Mesothelial cell of epicardium (in vitro differentiated cells): ENCODE measurements at regions not wholly inside any gene's neighbourhood (a gene's known extent, or its start where the extent isn't known, plus 50 kb on each side); places are given as distances from the start of the nearest gene placed in this dataset.
A peak's percentile ranks its signal among the peaks of the same experiment; 100 is the strongest.

ENCODE experiments used
- DNase-seq, 2 experiments: peaks; one replicate each; pipeline ENCODE4 v3.0.0; 2021; ENCODE audit warnings: low spot score in 2 of 2; ENCODE audit not compliant: unreplicated experiment in 2 of 2
- H3K27ac Mint-ChIP-seq: 2 replicates; pipeline ENCODE4 v1.8.0; 2021; ENCODE audit warnings: mixed read lengths
- H3K27me3 Mint-ChIP-seq: 2 replicates; pipeline ENCODE4 v1.8.0; 2021; ENCODE audit warnings: low read depth, mixed read lengths
- H3K36me3 Mint-ChIP-seq: 2 replicates; pipeline ENCODE4 v1.8.0; 2021; ENCODE audit warnings: mixed read lengths
- H3K4me1 Mint-ChIP-seq: 2 replicates; pipeline ENCODE4 v1.8.0; 2021; ENCODE audit warnings: mixed read lengths
- H3K4me3 Mint-ChIP-seq: 2 replicates; pipeline ENCODE4 v1.8.0; 2021; ENCODE audit warnings: mild to moderate bottlenecking, moderate library complexity, mixed read lengths
- H3K9me3 Mint-ChIP-seq: 2 replicates; pipeline ENCODE4 v1.8.0; 2021; ENCODE audit warnings: mixed read lengths
- CTCF ChIP-seq: fragments of 200-600 bp; sonication (generic); IDR thresholded peaks from one replicate; pipeline ENCODE4 v1.5.0; 2021; ENCODE audit warnings: antibody characterized with exemption; ENCODE audit not compliant: unreplicated experiment

GRCh38 chr18:72692086-72692485 lies 147.9 kb upstream of the CBLN2 start:
- peak in 1 of 2 experiments; percentile 51 for DNase-seq
- no peaks in the 10 kb centered on the region for H3K36me3 Mint-ChIP-seq
- no peaks in the 10 kb centered on the region for H3K27me3 Mint-ChIP-seq
- no peaks in the 10 kb centered on the region for H3K9me3 Mint-ChIP-seq
- peaks cover 36% of the 10 kb centered on the region for H3K4me1 Mint-ChIP-seq
- H3K27ac Mint-ChIP-seq = peak overlapping the region; percentile 52
- H3K4me3 Mint-ChIP-seq = peak overlapping the region; percentile 58
- TF ChIP-seq CTCF = no peak

- H3K27me3 Mint-ChIP-seq = peaks cover 2% of the 10 kb centered on the region
- no peak for TF ChIP-seq CTCF
- no peak overlapping the region for H3K27ac Mint-ChIP-seq
- no peaks in the 10 kb centered on the region for H3K36me3 Mint-ChIP-seq
- H3K4me1 Mint-ChIP-seq = peaks cover 30% of the 10 kb centered on the region
- no peak overlapping the region for H3K4me3 Mint-ChIP-seq
- no peak for DNase-seq
- H3K9me3 Mint-ChIP-seq = no peaks in the 10 kb centered on the region
These were observed 143.6 kb upstream of the CBLN2 start for GRCh38 chr18:72687736-72688135.

DNA sequence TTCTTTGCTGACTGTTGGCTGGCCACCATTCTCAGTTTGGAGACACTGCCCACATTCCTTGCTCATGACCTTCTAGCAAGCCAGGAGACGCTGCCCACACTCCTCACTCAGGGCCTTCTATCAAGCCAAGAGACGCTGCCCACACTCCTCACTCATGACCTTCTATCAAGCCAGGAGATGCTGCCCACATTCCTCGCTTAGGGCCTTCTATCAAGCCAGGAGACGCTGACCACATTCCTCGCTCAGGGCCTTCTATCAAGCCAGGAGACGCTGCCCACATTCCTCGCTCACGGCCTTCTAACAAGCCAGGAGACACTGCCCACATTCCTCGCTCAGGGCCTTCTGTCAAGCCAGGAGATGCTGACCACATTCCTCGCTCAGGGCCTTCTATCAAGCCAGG lies 131.3 kb upstream of the CBLN2 start:
- Mint-ChIP-seq H3K9me3 (no peaks in the 10 kb centered on the region), H3K4me3 (no peak overlapping the region), H3K4me1 (peaks cover 20% of the 10 kb centered on the region), H3K27ac (peak overlapping the region; percentile 77), H3K27me3 (peaks cover 2% of the 10 kb centered on the region), H3K36me3 (no peaks in the 10 kb centered on the region)
- peak in 1 of 2 experiments; percentile 43 for DNase-seq
- no peak for TF ChIP-seq CTCF

DNA sequence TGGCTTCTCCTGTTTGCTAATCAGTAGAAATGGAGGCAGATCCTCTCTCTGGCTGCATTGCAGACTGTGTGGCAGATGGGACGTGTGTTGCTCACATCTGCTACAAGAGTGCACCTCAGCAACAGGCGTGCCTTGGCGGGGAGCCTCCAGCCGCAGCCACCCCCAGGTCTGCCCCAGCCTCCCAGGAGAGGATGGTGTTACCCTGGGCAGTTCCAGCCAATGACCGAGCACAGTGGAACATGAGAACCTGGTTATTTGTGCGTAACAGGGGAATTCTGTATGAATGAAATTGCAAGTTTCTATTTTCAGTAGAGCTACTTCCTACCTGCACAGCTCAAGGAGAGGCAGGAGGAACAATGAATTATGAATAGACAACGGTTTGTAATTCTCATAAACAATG lies 130.6 kb upstream of the CBLN2 start:
- TF ChIP-seq CTCF = no peak
- Mint-ChIP-seq H3K4me3 (no peak overlapping the region), H3K4me1 (peaks cover 20% of the 10 kb centered on the region), H3K9me3 (no peaks in the 10 kb centered on the region), H3K36me3 (no peaks in the 10 kb centered on the region), H3K27ac (no peak overlapping the region), H3K27me3 (peaks cover 2% of the 10 kb centered on the region)
- DNase-seq = no peak

GRCh38 chr18:72673242-72673641 lies 129.1 kb upstream of the CBLN2 start:
- Mint-ChIP-seq H3K4me3 (no peak overlapping the region), H3K9me3 (no peaks in the 10 kb centered on the region), H3K36me3 (no peaks in the 10 kb centered on the region), H3K27me3 (peaks cover 6% of the 10 kb centered on the region), H3K27ac (no peak overlapping the region), H3K4me1 (peaks cover 20% of the 10 kb centered on the region)
- no peak for TF ChIP-seq CTCF
- DNase-seq = no peak
